22Rv1 (cell line): ENCODE measurements at regions not wholly inside any gene's neighbourhood (a gene's known extent, or its start where the extent isn't known, plus 50 kb on each side); places are given as distances from the start of the nearest gene placed in this dataset.

Source experiments
- ZFX ChIP-seq: fragments of 450-650 bp; IDR thresholded peaks from 2 replicates; pipeline ENCODE4 v1.6.1; 2017; ENCODE audit warnings: antibody characterized with exemption, borderline replicate concordance
- TF ChIP-seq, protein P1 (sequence below): fragments of 450-650 bp; IDR thresholded peaks from 2 replicates; pipeline ENCODE4 v1.5.1; 2017; ENCODE audit warnings: mild to moderate bottlenecking

DNA sequence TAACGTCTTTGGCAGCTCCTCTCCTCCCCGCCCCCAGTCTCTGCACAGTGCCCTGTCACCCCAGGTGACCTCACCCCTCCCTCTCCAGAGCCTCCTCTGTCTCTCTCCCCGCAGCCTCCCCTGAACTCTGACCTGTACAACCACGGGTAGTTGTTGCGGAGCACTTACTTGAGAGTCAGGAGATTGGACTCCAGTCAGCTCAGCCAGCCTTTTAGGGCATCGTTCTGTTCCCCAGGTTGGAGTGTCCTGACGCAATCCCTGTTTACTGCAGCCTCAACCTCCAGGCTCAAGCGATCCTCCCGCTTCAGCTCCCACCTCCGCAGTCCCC lies 177.7 kb downstream of the UACA start:
- TF ChIP-seq, protein P1, sequence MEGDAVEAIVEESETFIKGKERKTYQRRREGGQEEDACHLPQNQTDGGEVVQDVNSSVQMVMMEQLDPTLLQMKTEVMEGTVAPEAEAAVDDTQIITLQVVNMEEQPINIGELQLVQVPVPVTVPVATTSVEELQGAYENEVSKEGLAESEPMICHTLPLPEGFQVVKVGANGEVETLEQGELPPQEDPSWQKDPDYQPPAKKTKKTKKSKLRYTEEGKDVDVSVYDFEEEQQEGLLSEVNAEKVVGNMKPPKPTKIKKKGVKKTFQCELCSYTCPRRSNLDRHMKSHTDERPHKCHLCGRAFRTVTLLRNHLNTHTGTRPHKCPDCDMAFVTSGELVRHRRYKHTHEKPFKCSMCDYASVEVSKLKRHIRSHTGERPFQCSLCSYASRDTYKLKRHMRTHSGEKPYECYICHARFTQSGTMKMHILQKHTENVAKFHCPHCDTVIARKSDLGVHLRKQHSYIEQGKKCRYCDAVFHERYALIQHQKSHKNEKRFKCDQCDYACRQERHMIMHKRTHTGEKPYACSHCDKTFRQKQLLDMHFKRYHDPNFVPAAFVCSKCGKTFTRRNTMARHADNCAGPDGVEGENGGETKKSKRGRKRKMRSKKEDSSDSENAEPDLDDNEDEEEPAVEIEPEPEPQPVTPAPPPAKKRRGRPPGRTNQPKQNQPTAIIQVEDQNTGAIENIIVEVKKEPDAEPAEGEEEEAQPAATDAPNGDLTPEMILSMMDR: no peak
- TF ChIP-seq ZFX: no peak
